ENCODE measurements at regions not wholly inside any gene's neighbourhood (a gene's known extent, or its start where the extent isn't known, plus 50 kb on each side); places are given as distances from the start of the nearest gene placed in this dataset.

DNA sequence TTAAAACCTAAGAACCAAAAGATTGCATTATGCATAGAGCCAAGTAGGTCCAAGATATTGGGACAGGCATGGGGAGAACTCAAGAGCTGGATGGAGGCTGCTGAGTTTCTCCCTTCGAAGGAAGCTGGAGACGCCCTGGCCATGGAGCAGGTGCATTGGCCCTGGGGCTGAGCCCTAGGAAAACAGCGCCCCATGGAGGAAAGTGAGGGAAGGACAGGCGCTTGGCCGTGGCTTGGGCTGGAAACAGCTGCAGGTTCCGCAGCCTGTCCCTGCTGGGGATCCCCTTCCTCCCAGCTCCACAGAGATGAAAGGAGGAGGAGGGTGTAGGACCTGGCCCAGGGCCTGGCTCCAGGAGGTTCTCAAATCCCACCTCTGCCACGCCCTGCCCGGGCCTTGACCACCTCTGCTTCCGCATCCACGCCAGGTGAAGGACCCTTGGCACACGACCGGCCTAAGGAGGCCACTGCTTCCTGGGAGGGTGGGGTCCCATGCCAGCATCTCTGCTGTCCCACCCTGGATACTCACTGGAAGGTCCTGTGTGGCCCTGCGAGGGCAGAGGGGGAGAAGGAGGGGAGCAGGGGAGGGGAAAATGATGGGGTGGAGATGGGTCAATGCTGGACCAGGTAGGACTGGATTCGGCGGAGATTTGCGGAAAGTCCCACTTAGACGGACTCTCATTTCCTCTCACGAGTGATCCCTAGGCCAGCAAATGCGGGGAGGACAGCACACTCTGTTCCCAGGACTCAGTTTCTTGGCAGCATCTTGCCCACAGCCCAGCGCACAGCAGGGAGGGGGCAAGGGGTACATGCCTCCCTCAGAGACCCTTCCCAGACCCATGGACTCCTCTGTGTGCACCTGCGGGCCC is 258.6 kb upstream of the TCERG1L start:
- Mint-ChIP-seq H3K27me3 (ENCODE audit: low read depth) (no peaks in the 10 kb centered on the region), H3K4me1 (no peaks in the 10 kb centered on the region), H3K9me3 (peaks cover 3% of the 10 kb centered on the region), H3K36me3 (ENCODE audit: low read depth) (no peaks in the 10 kb centered on the region), H3K27ac (ENCODE audit: unreplicated experiment) (no peak overlapping the region), H3K4me3 (no peak overlapping the region)
- TF ChIP-seq, protein P1, sequence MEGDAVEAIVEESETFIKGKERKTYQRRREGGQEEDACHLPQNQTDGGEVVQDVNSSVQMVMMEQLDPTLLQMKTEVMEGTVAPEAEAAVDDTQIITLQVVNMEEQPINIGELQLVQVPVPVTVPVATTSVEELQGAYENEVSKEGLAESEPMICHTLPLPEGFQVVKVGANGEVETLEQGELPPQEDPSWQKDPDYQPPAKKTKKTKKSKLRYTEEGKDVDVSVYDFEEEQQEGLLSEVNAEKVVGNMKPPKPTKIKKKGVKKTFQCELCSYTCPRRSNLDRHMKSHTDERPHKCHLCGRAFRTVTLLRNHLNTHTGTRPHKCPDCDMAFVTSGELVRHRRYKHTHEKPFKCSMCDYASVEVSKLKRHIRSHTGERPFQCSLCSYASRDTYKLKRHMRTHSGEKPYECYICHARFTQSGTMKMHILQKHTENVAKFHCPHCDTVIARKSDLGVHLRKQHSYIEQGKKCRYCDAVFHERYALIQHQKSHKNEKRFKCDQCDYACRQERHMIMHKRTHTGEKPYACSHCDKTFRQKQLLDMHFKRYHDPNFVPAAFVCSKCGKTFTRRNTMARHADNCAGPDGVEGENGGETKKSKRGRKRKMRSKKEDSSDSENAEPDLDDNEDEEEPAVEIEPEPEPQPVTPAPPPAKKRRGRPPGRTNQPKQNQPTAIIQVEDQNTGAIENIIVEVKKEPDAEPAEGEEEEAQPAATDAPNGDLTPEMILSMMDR (conservative IDR thresholded peaks at IDR 0.05): peak; percentile 35
- DNase-seq (ENCODE audit: low read depth, low spot score): no peak

DNA sequence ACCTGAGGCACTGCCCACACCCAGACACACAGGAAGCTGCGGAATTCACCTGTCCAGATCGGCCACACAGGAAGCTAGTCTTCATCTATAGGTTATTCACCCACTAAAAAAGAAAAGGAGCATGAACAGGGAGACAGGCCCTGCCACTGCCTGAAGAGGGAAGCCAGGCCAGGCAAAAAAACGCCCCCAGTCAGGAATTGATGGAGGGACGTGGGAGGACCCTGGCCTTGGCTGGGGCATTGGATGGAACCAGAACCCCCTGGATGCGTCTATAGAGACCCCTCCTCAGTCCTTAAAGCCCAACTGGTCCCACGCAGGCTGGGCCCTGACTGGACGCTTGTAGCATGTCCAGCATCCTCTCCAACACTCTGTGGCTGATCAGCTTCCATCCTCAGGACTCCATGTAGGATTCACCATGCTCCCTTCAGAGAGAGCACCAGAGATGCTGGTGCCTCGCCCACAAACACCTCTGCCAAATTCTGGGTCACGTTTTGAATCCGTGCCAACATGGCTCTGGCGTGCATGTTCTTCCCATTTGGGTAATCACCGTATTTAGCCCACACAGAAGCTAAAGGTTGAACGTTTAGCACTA is 259.3 kb upstream of the TCERG1L start:
- no peak for DNase-seq (ENCODE audit: low read depth, low spot score)
- H3K27ac Mint-ChIP-seq (ENCODE audit: unreplicated experiment): no peak overlapping the region

DNA sequence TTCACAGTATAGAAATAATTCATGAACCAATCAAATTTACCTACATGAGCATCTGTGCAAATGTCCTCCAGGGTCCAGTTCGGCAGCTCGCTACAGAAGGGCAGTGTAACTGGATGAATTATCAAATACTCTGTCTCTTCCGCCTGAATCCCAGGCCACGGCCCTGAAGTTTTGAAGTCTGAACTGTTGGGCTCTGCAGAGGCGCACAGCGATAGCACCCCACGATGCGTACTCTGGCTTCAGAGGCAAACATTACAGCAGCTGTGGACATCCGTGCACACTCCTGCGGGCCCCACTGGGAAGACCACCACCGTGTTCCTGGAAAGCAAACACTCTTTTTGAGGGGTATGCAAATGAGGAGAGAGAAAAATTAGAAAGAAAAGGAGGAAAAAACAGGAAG is 259.8 kb upstream of the TCERG1L start:
- Mint-ChIP-seq H3K27me3 (ENCODE audit: low read depth) (no peaks in the 10 kb centered on the region), H3K36me3 (ENCODE audit: low read depth) (no peaks in the 10 kb centered on the region), H3K4me1 (no peaks in the 10 kb centered on the region), H3K4me3 (no peak overlapping the region), H3K9me3 (no peaks in the 10 kb centered on the region), H3K27ac (ENCODE audit: unreplicated experiment) (peak overlapping the region; percentile 28)
- TF ChIP-seq, protein P1 (conservative IDR thresholded peaks at IDR 0.05): no peak
- DNase-seq (ENCODE audit: low read depth, low spot score): no peak

More for the DNA sequence above, 259.3 kb upstream of the TCERG1L start:
- Mint-ChIP-seq H3K4me3 (no peak overlapping the region), H3K9me3 (peaks cover 3% of the 10 kb centered on the region), H3K27me3 (ENCODE audit: low read depth) (no peaks in the 10 kb centered on the region), H3K4me1 (no peaks in the 10 kb centered on the region), H3K36me3 (ENCODE audit: low read depth) (no peaks in the 10 kb centered on the region)
- TF ChIP-seq, protein P1 (conservative IDR thresholded peaks at IDR 0.05): no peak

DNA sequence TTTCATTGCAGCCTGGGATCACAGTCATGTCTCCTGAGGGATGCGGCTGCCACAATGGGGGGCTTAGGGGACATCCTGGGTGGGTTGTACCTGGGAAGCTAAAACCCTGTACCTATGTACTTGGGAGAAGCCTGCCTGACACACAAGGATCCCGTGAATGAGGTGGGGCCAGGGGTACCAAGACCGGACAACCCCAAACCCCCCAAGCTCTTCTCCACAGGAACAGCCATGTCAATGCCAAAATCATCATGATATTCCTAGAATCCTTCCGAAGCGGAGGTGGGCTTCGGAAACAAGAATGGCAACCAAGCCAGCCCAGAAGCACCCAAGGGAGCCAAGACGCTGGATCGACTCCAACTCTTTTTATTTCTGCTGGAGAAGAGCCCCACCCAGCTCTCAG is 260.3 kb upstream of the TCERG1L start:
- TF ChIP-seq, protein P1 (conservative IDR thresholded peaks at IDR 0.05): no peak
- H3K4me3 Mint-ChIP-seq: no peak overlapping the region
- H3K27me3 Mint-ChIP-seq (ENCODE audit: low read depth): no peaks in the 10 kb centered on the region
- no peaks in the 10 kb centered on the region for H3K36me3 Mint-ChIP-seq (ENCODE audit: low read depth)
- no peak for DNase-seq (ENCODE audit: low read depth, low spot score)
- H3K27ac Mint-ChIP-seq (ENCODE audit: unreplicated experiment): no peak overlapping the region
- H3K4me1 Mint-ChIP-seq: no peaks in the 10 kb centered on the region
- no peaks in the 10 kb centered on the region for H3K9me3 Mint-ChIP-seq

DNA sequence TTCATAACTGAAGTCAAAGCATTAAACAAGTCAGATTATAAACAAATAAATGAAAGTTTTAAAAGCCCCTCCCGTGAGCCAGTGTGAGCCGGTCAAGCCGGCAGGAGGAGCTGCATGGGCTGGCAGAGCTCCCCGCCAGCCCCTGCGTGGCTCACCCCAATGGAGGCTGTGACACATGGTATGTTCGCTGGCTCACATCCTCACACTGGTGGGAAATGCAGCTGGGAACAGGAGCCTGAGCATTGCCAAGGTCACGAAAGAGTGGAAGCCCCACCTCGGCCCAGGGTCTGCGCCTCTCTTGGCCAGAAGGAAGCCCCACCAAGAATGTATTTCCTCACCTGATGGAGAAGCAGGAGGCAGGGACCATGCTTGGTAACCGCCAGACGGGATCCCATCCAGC is 261.7 kb upstream of the TCERG1L start:
- Mint-ChIP-seq H3K4me3 (no peak overlapping the region), H3K27ac (ENCODE audit: unreplicated experiment) (no peak overlapping the region), H3K9me3 (no peaks in the 10 kb centered on the region), H3K27me3 (ENCODE audit: low read depth) (no peaks in the 10 kb centered on the region), H3K4me1 (no peaks in the 10 kb centered on the region), H3K36me3 (ENCODE audit: low read depth) (no peaks in the 10 kb centered on the region)
- TF ChIP-seq, protein P1 (conservative IDR thresholded peaks at IDR 0.05): no peak
- no peak for DNase-seq (ENCODE audit: low read depth, low spot score)

Measured in neural crest cell (in vitro differentiated cells).